ENCODE measurements at regions not wholly inside any gene's neighbourhood (a gene's known extent, or its start where the extent isn't known, plus 50 kb on each side); places are given as distances from the start of the nearest gene placed in this dataset.
A peak's percentile ranks its signal among the peaks of the same experiment; 100 is the strongest.

GRCh38 chr16:87552072-87552718, 50.1 kb upstream of the JPH3 start:
- DNase-seq (ENCODE audit: low spot score in 2 of 2) (no peak), FAIRE-seq (no peak)

- no peak for FAIRE-seq
These were observed 50.8 kb upstream of the JPH3 start for GRCh38 chr16:87551487-87551886.

GRCh38 chr16:87550495-87550961, 51.8 kb upstream of the JPH3 start:
- FAIRE-seq (no peak), DNase-seq (ENCODE audit: low spot score in 2 of 2) (peak; percentile 59 to 73)

More at GRCh38 chr16:87551487-87551886, 50.8 kb upstream of the JPH3 start:
- no peak for DNase-seq (ENCODE audit: low spot score in 2 of 2)

GRCh38 chr16:87549627-87550494, 52.4 kb upstream of the JPH3 start:
- DNase-seq (ENCODE audit: low spot score in 2 of 2) (no peak), FAIRE-seq (no peak)

GRCh38 chr16:87548046-87548445, 54.3 kb upstream of the JPH3 start:
- no peak for FAIRE-seq
- DNase-seq (ENCODE audit: low spot score in 2 of 2) = no peak

GRCh38 chr16:87543436-87544191, 50.8 kb upstream of the ZCCHC14 start:
- no peak for DNase-seq (ENCODE audit: low spot score in 2 of 2)
- no peak for FAIRE-seq

GRCh38 chr16:87542531-87543102, 49.8 kb upstream of the ZCCHC14 start:
- FAIRE-seq (no peak), DNase-seq (ENCODE audit: low spot score in 2 of 2) (no peak)
